Neural cell (in vitro differentiated cells): ENCODE measurements at regions not wholly inside any gene's neighbourhood (a gene's known extent, or its start where the extent isn't known, plus 50 kb on each side); places are given as distances from the start of the nearest gene placed in this dataset.

Experiments used
- H2AFZ ChIP-seq: fragments of 200-600, 300-800 bp; sonication (generic), shearing (Covaris generic); 2 replicates; pipeline ENCODE4 v1.6.0; 2014; ENCODE audit warnings: low read depth, mild to moderate bottlenecking, antibody characterized with exemption, low read length, moderate library complexity
- H3F3A ChIP-seq: fragments of 200-600 bp; shearing (Covaris generic); 2 replicates; pipeline ENCODE4 v1.6.1; 2016; ENCODE audit warnings: mild to moderate bottlenecking, moderate library complexity, mixed read lengths, antibody characterized with exemption, low read length; ENCODE audit not compliant: insufficient read depth, poor library complexity, severe bottlenecking
- H3K27ac ChIP-seq: fragments of 200-600, 300-800 bp; sonication (generic), shearing (Covaris generic); 2 replicates; pipeline ENCODE4 v1.5.1; 2014; ENCODE audit warnings: mild to moderate bottlenecking, low read length, moderate library complexity
- H3K27me3 ChIP-seq: fragments of 300-800, 200-600 bp; sonication (generic), shearing (Covaris generic); 2 replicates; pipeline ENCODE4 v1.6.0; 2014; ENCODE audit warnings: mild to moderate bottlenecking, low read depth, low read length, moderate library complexity; ENCODE audit not compliant: insufficient read depth
- H3K36me3 ChIP-seq: fragments of 300-800, 200-600 bp; sonication (generic), shearing (Covaris generic); 2 replicates; pipeline ENCODE4 v1.5.1; 2014; ENCODE audit warnings: mild to moderate bottlenecking, antibody characterized with exemption, low read length, moderate library complexity; ENCODE audit not compliant: insufficient read depth
- H3K4me2 ChIP-seq: fragments of 300-800, 200-600 bp; sonication (generic), shearing (Covaris generic); 2 replicates; pipeline ENCODE4 v1.6.0; 2014; ENCODE audit warnings: mild to moderate bottlenecking, low read length
- H3K4me3 ChIP-seq: fragments of 300-800, 200-600 bp; sonication (generic), shearing (Covaris generic); 2 replicates; pipeline ENCODE4 v1.5.1; 2014; ENCODE audit warnings: mild to moderate bottlenecking, low read length, moderate library complexity
- H3K79me2 ChIP-seq: fragments of 200-600 bp; shearing (Covaris generic); replicated peaks from 2 replicates; pipeline ENCODE4 v1.6.0; 2014; ENCODE audit warnings: mild to moderate bottlenecking, low read length, moderate library complexity; ENCODE audit not compliant: insufficient read depth
- H3K9ac ChIP-seq: fragments of 300-800, 200-600 bp; sonication (generic), shearing (Covaris generic); 2 replicates; pipeline ENCODE4 v1.6.1; 2016; ENCODE audit warnings: mild to moderate bottlenecking, low read length, mixed read lengths
- H3K9me2 ChIP-seq: fragments of 200-600 bp; shearing (Covaris generic); 2 replicates; pipeline ENCODE4 v1.6.1; 2016; ENCODE audit warnings: mild to moderate bottlenecking, low read length, mixed read lengths; ENCODE audit not compliant: insufficient read depth
- H3K9me3 ChIP-seq: fragments of 200-600, 300-800 bp; sonication (generic), shearing (Covaris generic); 2 replicates; pipeline ENCODE4 v1.6.1; 2016; ENCODE audit warnings: mild to moderate bottlenecking, mixed run types, low read length, moderate library complexity, mixed read lengths
- H4K20me1 ChIP-seq: fragments of 200-600 bp; shearing (Covaris generic); 2 replicates; pipeline ENCODE4 v1.6.1; 2016; ENCODE audit warnings: mild to moderate bottlenecking, mixed run types; ENCODE audit not compliant: insufficient read depth
- CTCF ChIP-seq: fragments of 450-650 bp; IDR thresholded peaks from 2 replicates; pipeline ENCODE4 v1.5.1; 2014; ENCODE audit warnings: antibody characterized with exemption, mild to moderate bottlenecking, moderate library complexity; ENCODE audit not compliant: poor library complexity, severe bottlenecking
- EP300 ChIP-seq: fragments of 450-650 bp; conservative IDR thresholded peaks from 2 replicates; pipeline ENCODE4 v1.6.1; 2014; ENCODE audit warnings: antibody characterized with exemption, mild to moderate bottlenecking, moderate library complexity; ENCODE audit not compliant: poor library complexity, severe bottlenecking
- EZH2 ChIP-seq: fragments of 200-600, 300-800 bp; shearing (Covaris generic), sonication (generic); IDR thresholded peaks from 2 replicates; pipeline ENCODE4 v1.6.1; 2014; ENCODE audit warnings: antibody characterized with exemption, low read length, borderline replicate concordance, mild to moderate bottlenecking; ENCODE audit not compliant: insufficient read depth, poor library complexity, severe bottlenecking
- MXI1 ChIP-seq: fragments of 450-650 bp; conservative IDR thresholded peaks from 2 replicates; pipeline ENCODE4 v1.6.1; 2014; ENCODE audit warnings: antibody characterized with exemption, mild to moderate bottlenecking; ENCODE audit not compliant: poor library complexity, severe bottlenecking
- POLR2AphosphoS5 ChIP-seq: IDR thresholded peaks from 2 replicates; pipeline ENCODE4 v1.6.1; 2012
- RAD21 ChIP-seq: fragments of 450-650 bp; conservative IDR thresholded peaks from 2 replicates; pipeline ENCODE4 v1.6.1; 2014; ENCODE audit warnings: antibody characterized with exemption, mild to moderate bottlenecking, moderate library complexity
- REST ChIP-seq: IDR thresholded peaks from 2 replicates; pipeline ENCODE4 v1.6.1; 2012; ENCODE audit warnings: borderline replicate concordance
- SMC3 ChIP-seq: fragments of 450-650 bp; conservative IDR thresholded peaks from 2 replicates; pipeline ENCODE4 v1.6.1; 2014; ENCODE audit warnings: antibody characterized with exemption, mild to moderate bottlenecking, moderate library complexity; ENCODE audit not compliant: poor library complexity
- TAF1 ChIP-seq: IDR thresholded peaks from 2 replicates; pipeline ENCODE4 v1.6.1; 2012; ENCODE audit warnings: low read depth

- Histone ChIP-seq H3K9me2 (no peaks in the 10 kb centered on the region), H2AFZ (no peak overlapping the region), H3K36me3 (no peaks in the 10 kb centered on the region), H3K79me2 (no peaks in the 10 kb centered on the region), H3K27ac (no peak overlapping the region), H3K4me3 (no peak overlapping the region), H3K9ac (no peak overlapping the region), H4K20me1 (no peaks in the 10 kb centered on the region), H3K27me3 (no peaks in the 10 kb centered on the region), H3F3A (no peaks in the 10 kb centered on the region), H3K4me2 (no peak overlapping the region), H3K9me3 (no peaks in the 10 kb centered on the region)
- TF ChIP-seq SMC3 (no peak), EP300 (no peak), MXI1 (no peak), EZH2 (no peak), REST (no peak), RAD21 (no peak), CTCF (no peak), TAF1 (no peak)
Measured at GRCh38 chr11:113614097-113614496, 92.0 kb downstream of the TMPRSS5 start.

DNA sequence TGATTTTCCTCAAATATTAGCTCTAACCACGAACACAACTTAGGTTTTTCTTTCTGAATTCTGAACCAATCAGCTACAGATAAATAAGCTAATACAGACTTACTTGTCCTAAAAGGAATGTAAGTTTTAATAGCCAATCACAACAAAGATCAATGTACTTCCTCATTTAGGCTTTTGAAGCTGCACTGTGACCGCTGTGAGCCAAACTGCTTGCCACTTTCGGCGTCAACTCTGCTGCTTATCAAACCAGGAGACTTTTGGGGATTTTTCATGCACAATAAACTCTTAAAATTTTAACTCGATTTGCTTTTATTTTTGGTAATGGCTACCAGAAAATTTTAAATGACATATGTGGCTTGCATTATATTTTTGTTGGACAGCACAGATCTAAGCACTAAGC is 92.5 kb downstream of the TMPRSS5 start:
- no peak overlapping the region for H2AFZ ChIP-seq
- TF ChIP-seq TAF1 (no peak), EZH2 (no peak), CTCF (no peak), EP300 (no peak), POLR2AphosphoS5 (no peak), MXI1 (no peak), SMC3 (no peak), REST (no peak), RAD21 (no peak)
- no peaks in the 10 kb centered on the region for H3F3A ChIP-seq
- no peaks in the 10 kb centered on the region for H3K79me2 ChIP-seq
- no peak overlapping the region for H3K9ac ChIP-seq
- H3K36me3 ChIP-seq, result no peaks in the 10 kb centered on the region
- H3K27ac ChIP-seq, result no peak overlapping the region
- H3K4me2 ChIP-seq, result no peak overlapping the region
- no peaks in the 10 kb centered on the region for H4K20me1 ChIP-seq
- H3K9me3 ChIP-seq, result no peaks in the 10 kb centered on the region
- no peaks in the 10 kb centered on the region for H3K9me2 ChIP-seq
- H3K4me3 ChIP-seq, result no peak overlapping the region
- H3K27me3 ChIP-seq, result no peaks in the 10 kb centered on the region
